PC-9 (cell line): ENCODE measurements at regions not wholly inside any gene's neighbourhood (a gene's known extent, or its start where the extent isn't known, plus 50 kb on each side); places are given as distances from the start of the nearest gene placed in this dataset.

Source experiments
- BruUV-seq: library from RNA; stranded (reverse); fragments of 400-500 nt; replicated peaks from 2 replicates; lab custom pipeline; 2021; lab: Mats Ljungman, UMichigan
- CTCF ChIA-PET: fragments of 300-600 bp; sonication (Branson Sonifier 250); formaldehyde crosslinking; loops from one replicate; lab custom pipeline; 2022; ENCODE audit warnings: antibody characterized with exemption; lab: Charles Lee
- POLR2A ChIA-PET: fragments of 300-600 bp; sonication (Branson Sonifier 250); formaldehyde crosslinking; loops from one replicate; lab custom pipeline; 2022; ENCODE audit warnings: antibody characterized with exemption; ENCODE audit not compliant: unreplicated experiment; lab: Charles Lee
- DNase-seq, 2 experiments: peaks; one replicate each; pipeline versions ENCODE4 v3.0.0 to v3.0.0-alpha.2; 2015 to 2022; ENCODE audit warnings: mixed read lengths in 1 of 2
- H2AFZ ChIP-seq: fragments of 200-600 bp; sonication (generic); 2 replicates; pipeline ENCODE4 v1.8.1; 2017; ENCODE audit warnings: antibody characterized with exemption
- H3F3A ChIP-seq: fragments of 200-600 bp; sonication (generic); 2 replicates; pipeline ENCODE4 v1.8.1; 2017; ENCODE audit warnings: antibody characterized with exemption, mild to moderate bottlenecking, low read depth; ENCODE audit not compliant: insufficient read depth
- H3K27ac ChIP-seq: fragments of 200-600 bp; sonication (generic); 2 replicates; pipeline ENCODE4 v1.6.1; 2016; ENCODE audit warnings: mixed run types
- H3K27me3 ChIP-seq: fragments of 200-600 bp; sonication (generic); 2 replicates; pipeline ENCODE4 v1.6.1; 2016; ENCODE audit warnings: low read depth, mixed run types; ENCODE audit not compliant: insufficient read depth
- H3K36me3 ChIP-seq: fragments of 200-600 bp; sonication (generic); 2 replicates; pipeline ENCODE4 v1.6.1; 2016; ENCODE audit warnings: low read depth, mixed run types
- H3K4me1 ChIP-seq: fragments of 200-600 bp; sonication (generic); replicated peaks from 2 replicates; pipeline ENCODE4 v1.6.1; 2016; ENCODE audit warnings: mixed run types; ENCODE audit not compliant: insufficient read depth
- H3K4me2 ChIP-seq: fragments of 200-600 bp; sonication (generic); 2 replicates; pipeline ENCODE4 v1.6.1; 2017; ENCODE audit warnings: mixed run types
- H3K4me3 ChIP-seq: fragments of 200-600 bp; sonication (generic); 2 replicates; pipeline ENCODE4 v1.6.1; 2016; ENCODE audit warnings: mixed run types
- H3K79me2 ChIP-seq: fragments of 200-600 bp; sonication (generic); 2 replicates; pipeline ENCODE4 v1.6.1; 2017; ENCODE audit warnings: low read depth, mixed run types
- H3K9me2 ChIP-seq: fragments of 200-600 bp; sonication (generic); 2 replicates; pipeline ENCODE4 v1.8.1; 2017; ENCODE audit warnings: mild to moderate bottlenecking; ENCODE audit not compliant: insufficient read depth
- H3K9me3 ChIP-seq: fragments of 200-600 bp; sonication (generic); 2 replicates; pipeline ENCODE4 v1.8.1; 2016; ENCODE audit warnings: low read depth; ENCODE audit not compliant: insufficient read depth
- H4K20me1 ChIP-seq: fragments of 200-600 bp; sonication (generic); 2 replicates; pipeline ENCODE4 v1.8.1; 2017; ENCODE audit not compliant: insufficient read depth
- EZH2 ChIP-seq: fragments of 200-600 bp; sonication (generic); IDR thresholded peaks from 2 replicates; pipeline ENCODE4 v1.8.0; 2017; ENCODE audit warnings: antibody characterized with exemption, low read depth
- intact Hi-C: fragments of 100-400 bp; cut with micrococcal nuclease; formaldehyde crosslinking; loops from one replicate; pipeline ENCODE4 v1.10.0; 2022; ENCODE audit not compliant: unreplicated experiment
- TF ChIP-seq, protein P1 (sequence below): fragments of 200-600 bp; sonication (generic); conservative IDR thresholded peaks from 2 replicates; pipeline ENCODE4 v1.6.1; 2017; ENCODE audit warnings: mixed run types, antibody characterized with exemption, mild to moderate bottlenecking, moderate library complexity

DNA sequence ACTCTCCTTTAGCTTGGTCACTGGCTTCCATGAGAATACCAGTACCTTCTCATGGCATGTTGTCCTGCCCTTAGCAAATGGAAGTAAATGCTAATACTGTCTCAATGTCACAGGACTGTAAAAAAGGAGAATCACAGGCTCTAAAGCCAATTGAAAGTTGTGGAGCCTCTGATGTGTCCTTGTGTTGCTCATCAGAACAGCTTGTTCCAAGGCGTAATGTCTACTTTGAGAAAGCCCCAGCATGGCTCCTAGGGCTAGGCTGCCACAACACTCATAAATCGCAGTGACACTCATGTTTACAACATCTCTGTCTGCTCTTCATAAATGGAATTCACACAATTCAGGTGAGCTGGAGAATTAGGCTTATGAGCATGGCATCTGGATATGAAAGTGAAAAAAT lies 94.9 kb downstream of the ACTL7B start:
- Histone ChIP-seq H3K79me2 (no peaks in the 10 kb centered on the region), H3K36me3 (no peaks in the 10 kb centered on the region), H4K20me1 (no peaks in the 10 kb centered on the region), H3K27me3 (no peaks in the 10 kb centered on the region), H3K27ac (no peak overlapping the region), H3K4me3 (no peak overlapping the region), H3K4me1 (no peaks in the 10 kb centered on the region), H2AFZ (no peak overlapping the region), H3K9me2 (no peaks in the 10 kb centered on the region), H3F3A (no peaks in the 10 kb centered on the region), H3K4me2 (no peak overlapping the region), H3K9me3 (no peaks in the 10 kb centered on the region)
- ChIA-PET POLR2A (no interaction called here), CTCF (no interaction called here)
- BruUV-seq, result no TSS peak
- no peak for DNase-seq
- TF ChIP-seq EZH2, result no peak
- TF ChIP-seq, protein P1, sequence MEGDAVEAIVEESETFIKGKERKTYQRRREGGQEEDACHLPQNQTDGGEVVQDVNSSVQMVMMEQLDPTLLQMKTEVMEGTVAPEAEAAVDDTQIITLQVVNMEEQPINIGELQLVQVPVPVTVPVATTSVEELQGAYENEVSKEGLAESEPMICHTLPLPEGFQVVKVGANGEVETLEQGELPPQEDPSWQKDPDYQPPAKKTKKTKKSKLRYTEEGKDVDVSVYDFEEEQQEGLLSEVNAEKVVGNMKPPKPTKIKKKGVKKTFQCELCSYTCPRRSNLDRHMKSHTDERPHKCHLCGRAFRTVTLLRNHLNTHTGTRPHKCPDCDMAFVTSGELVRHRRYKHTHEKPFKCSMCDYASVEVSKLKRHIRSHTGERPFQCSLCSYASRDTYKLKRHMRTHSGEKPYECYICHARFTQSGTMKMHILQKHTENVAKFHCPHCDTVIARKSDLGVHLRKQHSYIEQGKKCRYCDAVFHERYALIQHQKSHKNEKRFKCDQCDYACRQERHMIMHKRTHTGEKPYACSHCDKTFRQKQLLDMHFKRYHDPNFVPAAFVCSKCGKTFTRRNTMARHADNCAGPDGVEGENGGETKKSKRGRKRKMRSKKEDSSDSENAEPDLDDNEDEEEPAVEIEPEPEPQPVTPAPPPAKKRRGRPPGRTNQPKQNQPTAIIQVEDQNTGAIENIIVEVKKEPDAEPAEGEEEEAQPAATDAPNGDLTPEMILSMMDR, result no peak
- intact Hi-C loops, result loop anchor here (1.0 to 10.0 kb wide), 8 partner anchors 129 to 1339 kb away; no protein-coding TSS in a partner anchor

DNA sequence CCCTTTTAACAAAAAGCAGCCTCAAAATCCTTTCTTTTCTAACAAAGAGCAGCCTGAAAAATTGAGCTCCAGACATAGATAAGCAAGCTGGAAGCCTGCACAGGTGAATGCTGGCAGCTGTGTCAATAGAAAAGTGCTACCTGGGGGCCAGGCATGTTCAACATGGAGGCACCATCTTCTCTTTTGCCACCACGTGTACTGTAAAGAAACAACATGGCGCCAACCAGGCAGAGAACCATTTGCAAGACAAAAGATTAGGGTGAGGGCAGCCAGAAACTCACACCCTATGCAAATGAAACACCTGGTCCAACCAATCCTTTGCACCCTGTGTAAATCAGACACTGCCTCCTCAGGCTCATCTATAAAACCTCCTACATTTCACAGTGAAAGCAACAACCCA lies 96.0 kb downstream of the ACTL7B start:
- intact Hi-C loops, result loop anchor here (5.0 to 10.0 kb wide), 6 partner anchors 68 to 1293 kb away; no protein-coding TSS in a partner anchor
- TF ChIP-seq EZH2, result no peak
- TF ChIP-seq, protein P1, result no peak
- Histone ChIP-seq H3K27ac (no peak overlapping the region), H3K9me3 (no peaks in the 10 kb centered on the region), H3K4me1 (no peaks in the 10 kb centered on the region), H3K9me2 (no peaks in the 10 kb centered on the region), H3K79me2 (no peaks in the 10 kb centered on the region), H3K27me3 (no peaks in the 10 kb centered on the region), H4K20me1 (no peaks in the 10 kb centered on the region), H3K4me3 (no peak overlapping the region), H2AFZ (no peak overlapping the region), H3F3A (no peaks in the 10 kb centered on the region), H3K4me2 (no peak overlapping the region), H3K36me3 (no peaks in the 10 kb centered on the region)
- POLR2A ChIA-PET, result no interaction called here
- no peak for DNase-seq
- BruUV-seq, result no TSS peak
- CTCF ChIA-PET, result interaction anchor here (0.6 kb wide), 1 partner anchor 70 kb away, joined by 8 read pairs; no protein-coding TSS in a partner anchor

DNA sequence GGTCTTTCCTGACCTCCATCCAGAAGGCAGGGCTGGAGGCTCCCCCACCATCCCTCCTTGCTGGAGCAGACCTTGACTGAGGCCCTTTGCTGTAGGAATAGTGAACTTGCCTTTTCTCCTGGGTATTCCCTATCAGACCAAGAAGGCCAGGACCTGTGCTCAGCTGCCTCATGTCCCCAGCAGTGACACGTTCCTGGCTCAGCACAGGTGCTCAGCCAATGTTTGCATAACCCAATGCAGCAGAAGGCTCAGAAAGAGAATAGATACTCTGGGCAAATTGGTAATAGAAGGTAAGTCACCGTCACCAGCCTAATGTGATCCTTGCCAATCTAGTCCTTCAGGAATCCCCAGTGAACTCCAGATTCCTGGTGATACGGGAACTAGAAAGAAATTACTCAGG lies 96.4 kb downstream of the ACTL7B start:
- intact Hi-C loops, result loop anchor here (5.0 kb wide), 1 partner anchor 67 kb away; no protein-coding TSS in a partner anchor
- DNase-seq, result no peak
- TF ChIP-seq, protein P1, result no peak
- no peak for TF ChIP-seq EZH2
- no peaks in the 10 kb centered on the region for H3K27me3 ChIP-seq
- H3K36me3 ChIP-seq, result no peaks in the 10 kb centered on the region
- H2AFZ ChIP-seq, result no peak overlapping the region
- H3K4me1 ChIP-seq, result no peaks in the 10 kb centered on the region
- no peaks in the 10 kb centered on the region for H3F3A ChIP-seq
- POLR2A ChIA-PET, result no interaction called here
- H3K4me3 ChIP-seq, result no peak overlapping the region
- H3K79me2 ChIP-seq, result no peaks in the 10 kb centered on the region
- no peaks in the 10 kb centered on the region for H3K9me2 ChIP-seq
- no peak overlapping the region for H3K27ac ChIP-seq
- BruUV-seq, result no TSS peak
- CTCF ChIA-PET, result interaction anchor here (0.6 kb wide), 1 partner anchor 71 kb away, joined by 8 read pairs; no protein-coding TSS in a partner anchor
- H3K4me2 ChIP-seq, result no peak overlapping the region
- H3K9me3 ChIP-seq, result no peaks in the 10 kb centered on the region
- no peaks in the 10 kb centered on the region for H4K20me1 ChIP-seq
